Smooth muscle cell (in vitro differentiated cells): ENCODE measurements at regions not wholly inside any gene's neighbourhood (a gene's known extent, or its start where the extent isn't known, plus 50 kb on each side); places are given as distances from the start of the nearest gene placed in this dataset.

Experiments used
- DNase-seq: peaks from one replicate; lab custom pipeline; 2025; ENCODE audit not compliant: unreplicated experiment; lab: John Stamatoyannopoulos, UW
- H2AFZ ChIP-seq: fragments of 200-600 bp; sonication (generic); 2 replicates; pipeline ENCODE4 v1.6.0; 2016; ENCODE audit warnings: antibody characterized with exemption, low read depth, mild to moderate bottlenecking
- H3F3A ChIP-seq: fragments of 200-600 bp; sonication (generic); 2 replicates; pipeline ENCODE4 v1.6.0; 2017; ENCODE audit warnings: antibody characterized with exemption, low read depth
- H3K27ac ChIP-seq: fragments of 200-600 bp; sonication (generic); 2 replicates; pipeline ENCODE4 v1.5.1; 2016; ENCODE audit warnings: low read depth, mild to moderate bottlenecking
- H3K27me3 ChIP-seq: fragments of 200-600 bp; sonication (generic); 2 replicates; pipeline ENCODE4 v1.6.1; 2016; ENCODE audit warnings: low read depth, mild to moderate bottlenecking
- H3K36me3 ChIP-seq: fragments of 200-600 bp; sonication (generic); 2 replicates; pipeline ENCODE4 v1.5.1; 2016; ENCODE audit warnings: low read depth
- H3K4me1 ChIP-seq: fragments of 200-600 bp; sonication (generic); 2 replicates; pipeline ENCODE4 v1.5.1; 2016; ENCODE audit warnings: low read depth
- H3K4me2 ChIP-seq: fragments of 200-600 bp; sonication (generic); 2 replicates; pipeline ENCODE4 v1.6.0; 2016; ENCODE audit warnings: mild to moderate bottlenecking
- H3K4me3 ChIP-seq: fragments of 200-600 bp; sonication (generic); 2 replicates; pipeline ENCODE4 v1.5.1; 2016; ENCODE audit warnings: mild to moderate bottlenecking
- H3K79me2 ChIP-seq: fragments of 200-600 bp; sonication (generic); 2 replicates; pipeline ENCODE4 v1.6.0; 2016; ENCODE audit warnings: low read depth, mild to moderate bottlenecking
- H3K9ac ChIP-seq: fragments of 200-600 bp; sonication (generic); 2 replicates; pipeline ENCODE4 v1.6.0; 2016; ENCODE audit warnings: low read depth
- H3K9me3 ChIP-seq: fragments of 200-600 bp; sonication (generic); replicated peaks from 2 replicates; pipeline ENCODE4 v1.5.1; 2016; ENCODE audit warnings: low read depth
- H4K20me1 ChIP-seq: fragments of 200-600 bp; sonication (generic); 2 replicates; pipeline ENCODE4 v1.6.0; 2016; ENCODE audit warnings: low read depth
- WGBS: methylation state at CpG from one replicate; pipeline ENCODE4 v1.1.7; 2016; ENCODE audit warnings: low lambda C conversion rate; 5-methylcytosine and 5-hydroxymethylcytosine counted together
- TF ChIP-seq, protein P1 (sequence below): fragments of 200-600 bp; sonication (generic); IDR thresholded peaks from 2 replicates; pipeline ENCODE4 v1.5.1; 2017; ENCODE audit warnings: borderline replicate concordance, mild to moderate bottlenecking, antibody characterized with exemption; ENCODE audit not compliant: insufficient read depth, poor library complexity, severe bottlenecking

GRCh38 chr1:193927550-193927949 is 741.1 kb upstream of the B3GALT2 start:
- Histone ChIP-seq H3K9me3 (no peaks in the 10 kb centered on the region), H3K9ac (no peak overlapping the region), H3K27ac (no peak overlapping the region), H3K79me2 (no peaks in the 10 kb centered on the region), H4K20me1 (no peaks in the 10 kb centered on the region), H2AFZ (no peak overlapping the region), H3K4me2 (no peak overlapping the region), H3K4me1 (no peaks in the 10 kb centered on the region), H3F3A (no peaks in the 10 kb centered on the region), H3K4me3 (no peak overlapping the region), H3K36me3 (no peaks in the 10 kb centered on the region), H3K27me3 (no peaks in the 10 kb centered on the region)
- no peak for DNase-seq
- TF ChIP-seq, protein P1, sequence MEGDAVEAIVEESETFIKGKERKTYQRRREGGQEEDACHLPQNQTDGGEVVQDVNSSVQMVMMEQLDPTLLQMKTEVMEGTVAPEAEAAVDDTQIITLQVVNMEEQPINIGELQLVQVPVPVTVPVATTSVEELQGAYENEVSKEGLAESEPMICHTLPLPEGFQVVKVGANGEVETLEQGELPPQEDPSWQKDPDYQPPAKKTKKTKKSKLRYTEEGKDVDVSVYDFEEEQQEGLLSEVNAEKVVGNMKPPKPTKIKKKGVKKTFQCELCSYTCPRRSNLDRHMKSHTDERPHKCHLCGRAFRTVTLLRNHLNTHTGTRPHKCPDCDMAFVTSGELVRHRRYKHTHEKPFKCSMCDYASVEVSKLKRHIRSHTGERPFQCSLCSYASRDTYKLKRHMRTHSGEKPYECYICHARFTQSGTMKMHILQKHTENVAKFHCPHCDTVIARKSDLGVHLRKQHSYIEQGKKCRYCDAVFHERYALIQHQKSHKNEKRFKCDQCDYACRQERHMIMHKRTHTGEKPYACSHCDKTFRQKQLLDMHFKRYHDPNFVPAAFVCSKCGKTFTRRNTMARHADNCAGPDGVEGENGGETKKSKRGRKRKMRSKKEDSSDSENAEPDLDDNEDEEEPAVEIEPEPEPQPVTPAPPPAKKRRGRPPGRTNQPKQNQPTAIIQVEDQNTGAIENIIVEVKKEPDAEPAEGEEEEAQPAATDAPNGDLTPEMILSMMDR, result no peak
- WGBS, result 59% methylated on average over 4 of the region's 4 CpGs

DNA sequence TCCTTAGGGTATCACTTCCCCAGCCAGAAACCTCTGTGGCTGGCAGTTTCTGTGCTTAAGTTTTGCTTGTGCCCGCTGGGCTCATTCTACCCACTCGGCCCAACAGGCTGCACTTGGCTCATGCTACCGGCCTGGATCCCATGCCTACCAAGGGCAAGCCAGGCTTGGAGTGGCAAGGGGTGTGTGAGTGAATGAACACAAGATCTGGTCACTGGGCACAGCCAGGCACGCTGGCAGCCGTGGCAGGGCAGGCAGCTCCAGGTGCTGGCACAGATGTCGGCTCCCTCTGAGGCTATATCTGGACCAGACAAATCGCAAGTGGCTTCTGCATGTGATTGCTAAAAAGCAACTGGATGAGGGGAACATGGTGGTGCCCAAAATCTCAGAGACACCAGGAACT is 740.5 kb upstream of the B3GALT2 start:
- WGBS, result 92% methylated on average over 7 of the region's 7 CpGs
- H2AFZ ChIP-seq, result no peak overlapping the region

GRCh38 chr1:193919827-193920226 is 733.4 kb upstream of the B3GALT2 start:
- WGBS, result 63% methylated on average over 1 of the region's 1 CpG
- H3F3A ChIP-seq, result no peaks in the 10 kb centered on the region
- H3K36me3 ChIP-seq, result no peaks in the 10 kb centered on the region
- H3K27ac ChIP-seq, result no peak overlapping the region
- no peaks in the 10 kb centered on the region for H4K20me1 ChIP-seq
- no peaks in the 10 kb centered on the region for H3K79me2 ChIP-seq
- no peaks in the 10 kb centered on the region for H3K4me1 ChIP-seq
- no peak overlapping the region for H3K4me3 ChIP-seq
- DNase-seq, result no peak
- no peaks in the 10 kb centered on the region for H3K27me3 ChIP-seq
- no peaks in the 10 kb centered on the region for H3K9me3 ChIP-seq
- TF ChIP-seq, protein P1, result no peak
- H2AFZ ChIP-seq, result no peak overlapping the region
- H3K9ac ChIP-seq, result no peak overlapping the region
- peak overlapping the region; percentile 52 for H3K4me2 ChIP-seq

More for the DNA sequence above, 740.5 kb upstream of the B3GALT2 start:
- H3K4me2 ChIP-seq, result no peak overlapping the region
- DNase-seq, result no peak
- no peaks in the 10 kb centered on the region for H3K9me3 ChIP-seq
- H3K9ac ChIP-seq, result no peak overlapping the region
- TF ChIP-seq, protein P1, result no peak
- H3K4me3 ChIP-seq, result no peak overlapping the region
- H3K27ac ChIP-seq, result no peak overlapping the region
- H3K27me3 ChIP-seq, result no peaks in the 10 kb centered on the region
- no peaks in the 10 kb centered on the region for H3K36me3 ChIP-seq
- no peaks in the 10 kb centered on the region for H4K20me1 ChIP-seq
- no peaks in the 10 kb centered on the region for H3K4me1 ChIP-seq
- no peaks in the 10 kb centered on the region for H3F3A ChIP-seq
- H3K79me2 ChIP-seq, result no peaks in the 10 kb centered on the region

GRCh38 chr1:193916452-193916851 is 730.0 kb upstream of the B3GALT2 start:
- Histone ChIP-seq H3K27ac (no peak overlapping the region), H2AFZ (no peak overlapping the region), H3K9ac (no peak overlapping the region), H3K4me2 (no peak overlapping the region), H4K20me1 (no peaks in the 10 kb centered on the region), H3K9me3 (no peaks in the 10 kb centered on the region), H3F3A (no peaks in the 10 kb centered on the region), H3K4me1 (no peaks in the 10 kb centered on the region), H3K36me3 (no peaks in the 10 kb centered on the region), H3K4me3 (no peak overlapping the region), H3K27me3 (no peaks in the 10 kb centered on the region), H3K79me2 (no peaks in the 10 kb centered on the region)
- WGBS, result 62% methylated on average over 1 of the region's 1 CpG
- TF ChIP-seq, protein P1, result no peak
- no peak for DNase-seq
